ENCODE measurements at regions not wholly inside any gene's neighbourhood (a gene's known extent, or its start where the extent isn't known, plus 50 kb on each side); places are given as distances from the start of the nearest gene placed in this dataset.

GRCh38 chr2:219692521-219692920 is 65.1 kb downstream of the SLC4A3 start:
- no peak for DNase-seq (ENCODE audit: extremely low spot score)
- TF ChIP-seq FOXA1 (IDR thresholded peaks at IDR 0.05) (no peak), HDGF (IDR thresholded peaks at IDR 0.05; ENCODE audit: borderline replicate concordance) (no peak), FOXK2 (IDR thresholded peaks at IDR 0.05) (no peak), FOXM1 (IDR thresholded peaks at IDR 0.05; ENCODE audit: borderline replicate concordance) (no peak), LEF1 (IDR thresholded peaks at IDR 0.05; ENCODE audit: borderline replicate concordance) (no peak), NFRKB (IDR thresholded peaks at IDR 0.05) (no peak), ELF4 (IDR thresholded peaks at IDR 0.05) (no peak), L3MBTL2 (conservative IDR thresholded peaks at IDR 0.05) (no peak), ARNT (IDR thresholded peaks at IDR 0.05) (no peak)
- TF ChIP-seq, protein P1, sequence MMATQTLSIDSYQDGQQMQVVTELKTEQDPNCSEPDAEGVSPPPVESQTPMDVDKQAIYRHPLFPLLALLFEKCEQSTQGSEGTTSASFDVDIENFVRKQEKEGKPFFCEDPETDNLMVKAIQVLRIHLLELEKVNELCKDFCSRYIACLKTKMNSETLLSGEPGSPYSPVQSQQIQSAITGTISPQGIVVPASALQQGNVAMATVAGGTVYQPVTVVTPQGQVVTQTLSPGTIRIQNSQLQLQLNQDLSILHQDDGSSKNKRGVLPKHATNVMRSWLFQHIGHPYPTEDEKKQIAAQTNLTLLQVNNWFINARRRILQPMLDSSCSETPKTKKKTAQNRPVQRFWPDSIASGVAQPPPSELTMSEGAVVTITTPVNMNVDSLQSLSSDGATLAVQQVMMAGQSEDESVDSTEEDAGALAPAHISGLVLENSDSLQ (IDR thresholded peaks at IDR 0.05), result no peak
- CTCF ChIA-PET, result interaction anchor here (0.6 to 1.1 kb wide), 2 partner anchors 9 to 183 kb away, joined by 3 to 4 read pairs; no protein-coding TSS in a partner anchor
- POLR2A ChIA-PET, result interaction anchor here (1.1 kb wide), 1 partner anchor 10 kb away, joined by 3 read pairs; no protein-coding TSS in a partner anchor

- ChIA-PET CTCF (interaction anchor here (0.6 kb wide), 1 partner anchor 75 kb away, joined by 10 read pairs; no protein-coding TSS in a partner anchor), POLR2A (interaction anchor here (0.6 kb wide), 1 partner anchor 907 kb away, joined by 3 read pairs; no protein-coding TSS in a partner anchor)
- TF ChIP-seq HDGF (IDR thresholded peaks at IDR 0.05; ENCODE audit: borderline replicate concordance) (no peak), SP1 (IDR thresholded peaks at IDR 0.05) (no peak), LEF1 (IDR thresholded peaks at IDR 0.05; ENCODE audit: borderline replicate concordance) (no peak), NFRKB (IDR thresholded peaks at IDR 0.05) (no peak), BHLHE40 (IDR thresholded peaks at IDR 0.05; ENCODE audit: borderline replicate concordance) (no peak), FOXA1 (IDR thresholded peaks at IDR 0.05) (no peak), ARNT (IDR thresholded peaks at IDR 0.05) (no peak), FOXM1 (IDR thresholded peaks at IDR 0.05; ENCODE audit: borderline replicate concordance) (no peak), TARDBP (IDR thresholded peaks at IDR 0.05) (no peak), CTBP1 (IDR thresholded peaks at IDR 0.05; ENCODE audit: borderline replicate concordance) (no peak), L3MBTL2 (conservative IDR thresholded peaks at IDR 0.05) (no peak), ZNF384 (IDR thresholded peaks at IDR 0.05) (no peak), FOXK2 (IDR thresholded peaks at IDR 0.05) (no peak), ELF4 (IDR thresholded peaks at IDR 0.05) (no peak), SUZ12 (IDR thresholded peaks at IDR 0.05) (no peak)
- TF ChIP-seq, protein P1 (IDR thresholded peaks at IDR 0.05), result no peak
- DNase-seq (ENCODE audit: extremely low spot score), result no peak
These were observed 67.8 kb downstream of the SLC4A3 start for GRCh38 chr2:219695145-219695709.

DNA sequence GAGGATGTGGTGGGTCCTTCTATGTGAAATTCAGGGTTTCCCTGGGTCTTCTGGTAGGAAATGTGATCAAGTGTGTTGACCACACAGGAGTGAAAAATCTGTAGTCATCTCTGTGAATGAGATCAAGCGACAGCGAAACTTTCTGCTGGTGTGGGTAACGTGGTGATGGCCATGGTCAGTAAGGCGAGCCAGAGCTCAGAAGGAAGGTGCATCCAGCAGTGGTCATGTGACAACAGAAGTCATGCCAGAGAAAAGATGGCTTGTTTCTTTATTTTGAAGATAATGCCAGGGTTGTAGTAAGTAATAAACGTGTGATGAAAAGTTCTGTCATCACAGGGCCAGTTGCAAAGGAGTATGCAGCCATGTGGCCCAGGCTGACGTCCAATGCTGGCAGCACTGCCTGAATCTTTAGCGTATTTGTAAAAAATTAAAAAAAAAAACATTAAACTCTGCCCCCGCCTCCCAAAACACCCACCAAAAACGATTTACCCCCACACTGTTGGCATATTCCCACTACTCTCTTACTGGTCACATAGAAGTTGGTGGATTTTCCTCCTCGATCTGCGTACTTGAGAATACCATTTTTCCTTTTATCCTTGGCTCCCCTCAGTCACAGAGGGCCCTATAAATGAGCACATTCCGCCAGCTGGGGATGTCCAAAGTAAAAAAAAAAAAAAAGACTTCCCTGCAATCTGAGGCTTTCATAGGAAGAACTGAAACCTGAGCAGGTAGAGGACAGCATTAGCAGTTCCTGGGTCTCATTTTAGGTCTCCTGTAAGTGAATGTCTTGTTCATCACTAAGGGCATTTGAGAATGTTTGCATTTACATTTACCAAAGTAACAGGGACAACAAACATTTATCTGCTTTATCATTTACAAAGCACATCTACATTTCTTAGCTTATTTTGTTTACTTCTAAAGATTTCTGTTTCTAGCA is 70.6 kb downstream of the SLC4A3 start:
- DNase-seq (ENCODE audit: extremely low spot score), result no peak
- ChIA-PET POLR2A (interaction anchor here (1.3 kb wide), 1 partner anchor 13 kb away, joined by 4 read pairs; no protein-coding TSS in a partner anchor), CTCF (interaction anchor here (0.7 kb wide), 1 partner anchor 29 kb away, joined by 3 read pairs; no protein-coding TSS in a partner anchor)
- TF ChIP-seq LEF1 (IDR thresholded peaks at IDR 0.05; ENCODE audit: borderline replicate concordance) (no peak), ELF4 (IDR thresholded peaks at IDR 0.05) (no peak), SP1 (IDR thresholded peaks at IDR 0.05) (no peak), FOXA1 (IDR thresholded peaks at IDR 0.05) (no peak), FOXK2 (IDR thresholded peaks at IDR 0.05) (no peak), NFRKB (IDR thresholded peaks at IDR 0.05) (no peak), HDGF (IDR thresholded peaks at IDR 0.05; ENCODE audit: borderline replicate concordance) (no peak), ARNT (IDR thresholded peaks at IDR 0.05) (no peak), BHLHE40 (IDR thresholded peaks at IDR 0.05; ENCODE audit: borderline replicate concordance) (no peak), L3MBTL2 (conservative IDR thresholded peaks at IDR 0.05) (no peak), ZNF384 (IDR thresholded peaks at IDR 0.05) (no peak), FOXM1 (IDR thresholded peaks at IDR 0.05; ENCODE audit: borderline replicate concordance) (no peak), SUZ12 (IDR thresholded peaks at IDR 0.05) (no peak), TARDBP (IDR thresholded peaks at IDR 0.05) (no peak), CTBP1 (IDR thresholded peaks at IDR 0.05; ENCODE audit: borderline replicate concordance) (no peak)
- TF ChIP-seq, protein P1 (IDR thresholded peaks at IDR 0.05), result no peak

GRCh38 chr2:219698748-219699439 is 71.5 kb downstream of the SLC4A3 start:
- CTCF ChIA-PET, result interaction anchor here (0.7 kb wide), 1 partner anchor 28 kb away, joined by 3 read pairs; no protein-coding TSS in a partner anchor
- TF ChIP-seq ZNF384 (IDR thresholded peaks at IDR 0.05), result no peak
- TF ChIP-seq NFRKB (IDR thresholded peaks at IDR 0.05), result no peak
- TF ChIP-seq TARDBP (IDR thresholded peaks at IDR 0.05), result no peak
- TF ChIP-seq L3MBTL2 (conservative IDR thresholded peaks at IDR 0.05), result no peak
- no peak for TF ChIP-seq LEF1 (IDR thresholded peaks at IDR 0.05; ENCODE audit: borderline replicate concordance)
- no peak for TF ChIP-seq HDGF (IDR thresholded peaks at IDR 0.05; ENCODE audit: borderline replicate concordance)
- no peak for TF ChIP-seq FOXK2 (IDR thresholded peaks at IDR 0.05)
- TF ChIP-seq, protein P1 (IDR thresholded peaks at IDR 0.05), result no peak
- TF ChIP-seq SUZ12 (IDR thresholded peaks at IDR 0.05), result no peak
- TF ChIP-seq BHLHE40 (IDR thresholded peaks at IDR 0.05; ENCODE audit: borderline replicate concordance), result no peak
- TF ChIP-seq FOXM1 (IDR thresholded peaks at IDR 0.05; ENCODE audit: borderline replicate concordance), result no peak
- TF ChIP-seq SP1 (IDR thresholded peaks at IDR 0.05), result no peak
- TF ChIP-seq CTBP1 (IDR thresholded peaks at IDR 0.05; ENCODE audit: borderline replicate concordance), result no peak
- TF ChIP-seq FOXA1 (IDR thresholded peaks at IDR 0.05), result no peak
- TF ChIP-seq ARNT (IDR thresholded peaks at IDR 0.05), result no peak
- TF ChIP-seq ELF4 (IDR thresholded peaks at IDR 0.05), result no peak
- POLR2A ChIA-PET, result interaction anchor here (1.3 kb wide), 1 partner anchor 14 kb away, joined by 4 read pairs; no protein-coding TSS in a partner anchor
- DNase-seq (ENCODE audit: extremely low spot score), result no peak

Data from HEK293T (cell line).